NCI-H69 (cell line): ENCODE measurements at regions not wholly inside any gene's neighbourhood (a gene's known extent, or its start where the extent isn't known, plus 50 kb on each side); places are given as distances from the start of the nearest gene placed in this dataset.
"Not testable (repeated sequence)": the region's sequence is repeated elsewhere in the genome, so short reads cannot be mapped to it uniquely, and the experiment has no call there.

ENCODE experiments used
- DNase-seq: peaks from one replicate; lab custom pipeline; 2025; lab: John Stamatoyannopoulos, UW

GRCh38 chr5:57891443-57891842 lies 408.8 kb upstream of the ACTBL2 start:
- peak; percentile 13 for DNase-seq

GRCh38 chr5:57889558-57889957 lies 406.9 kb upstream of the ACTBL2 start:
- peak; percentile 70 for DNase-seq

- DNase-seq, result peak; percentile 92
Observed at GRCh38 chr5:57887851-57888621, 405.4 kb upstream of the ACTBL2 start.

GRCh38 chr5:57884346-57885102 lies 401.9 kb upstream of the ACTBL2 start:
- DNase-seq, result no peak

- no peak for DNase-seq
Observed at GRCh38 chr5:57880216-57880615, 397.6 kb upstream of the ACTBL2 start.

- DNase-seq, result no peak
Observed at GRCh38 chr5:57878301-57878722, 395.7 kb upstream of the ACTBL2 start.

- no peak for DNase-seq
Observed at GRCh38 chr5:57871496-57871895, 388.9 kb upstream of the ACTBL2 start.

GRCh38 chr5:57870267-57870666 lies 387.7 kb upstream of the ACTBL2 start:
- not testable (repeated sequence) for DNase-seq

- DNase-seq, result peak; percentile 27
Observed at GRCh38 chr5:57863661-57864060, 381.1 kb upstream of the ACTBL2 start.

- DNase-seq, result no peak
Observed at GRCh38 chr5:57862942-57863341, 380.3 kb upstream of the ACTBL2 start.

GRCh38 chr5:57862471-57862911 lies 379.9 kb upstream of the ACTBL2 start:
- no peak for DNase-seq

GRCh38 chr5:57859626-57860025 lies 377.0 kb upstream of the ACTBL2 start:
- no peak for DNase-seq

GRCh38 chr5:57858905-57859304 lies 376.3 kb upstream of the ACTBL2 start:
- no peak for DNase-seq

GRCh38 chr5:57857696-57858095 lies 375.1 kb upstream of the ACTBL2 start:
- no peak for DNase-seq

GRCh38 chr5:57855831-57856230 lies 373.2 kb upstream of the ACTBL2 start:
- DNase-seq, result peak; percentile 35

GRCh38 chr5:57853929-57854697 lies 371.5 kb upstream of the ACTBL2 start:
- DNase-seq, result no peak

- no peak for DNase-seq
Observed at GRCh38 chr5:57850109-57850508, 367.5 kb upstream of the ACTBL2 start.

- DNase-seq, result no peak
Observed at GRCh38 chr5:57845025-57845424, 362.4 kb upstream of the ACTBL2 start.

- peak; percentile 84 for DNase-seq
Observed at GRCh38 chr5:57844410-57844809, 361.8 kb upstream of the ACTBL2 start.

- no peak for DNase-seq
Observed at GRCh38 chr5:57843059-57843367, 360.4 kb upstream of the ACTBL2 start.

GRCh38 chr5:57842364-57843058 lies 359.9 kb upstream of the ACTBL2 start:
- DNase-seq, result no peak
